A549 (cell line): ENCODE measurements at regions not wholly inside any gene's neighbourhood (a gene's known extent, or its start where the extent isn't known, plus 50 kb on each side); places are given as distances from the start of the nearest gene placed in this dataset.

Experiments used
- BCL3 ChIP-seq: fragments of >200 bp; sonication (Bioruptor Twin); formaldehyde crosslinking; IDR thresholded peaks from 3 replicates; pipeline ENCODE4 v1.6.1; 2016
- CTCF ChIP-seq: fragments of >200 bp; sonication (Bioruptor Twin); formaldehyde crosslinking; IDR thresholded peaks from 3 replicates; pipeline ENCODE4 v1.5.1; 2016
- ELK1 ChIP-seq: fragments of 150-350 bp; IDR thresholded peaks from 2 replicates; pipeline ENCODE4 v1.6.1; 2014; ENCODE audit warnings: low read depth, mild to moderate bottlenecking, low read length
- EP300 ChIP-seq, 2 experiments: fragments of >200 bp; sonication (Bioruptor Twin); formaldehyde crosslinking; IDR thresholded peaks; 2 replicates in 1 of 2; 3 replicates in 1 of 2; pipeline ENCODE4 v1.6.1; 2016 to 2017
- HMGXB4 ChIP-seq: fragments of 250-450 bp; sonication (Bioruptor Pico); IDR thresholded peaks from 2 replicates; pipeline ENCODE4 v1.5.0; 2021; ENCODE audit warnings: mild to moderate bottlenecking, moderate library complexity, borderline replicate concordance
- MAFK ChIP-seq: fragments of 450-650 bp; IDR thresholded peaks from 2 replicates; pipeline ENCODE4 v1.6.1; 2014; ENCODE audit not compliant: partially characterized antibody
- MAX ChIP-seq: IDR thresholded peaks from 2 replicates; pipeline ENCODE4 v1.6.1; 2012
- MAZ ChIP-seq: fragments of 150-350 bp; IDR thresholded peaks from 2 replicates; pipeline ENCODE4 v1.6.1; 2014; ENCODE audit warnings: antibody characterized with exemption, low read depth, low read length, borderline replicate concordance
- POLR2A ChIP-seq: IDR thresholded peaks from 2 replicates; pipeline ENCODE4 v1.6.1; 2012; ENCODE audit warnings: mild to moderate bottlenecking, low read length
- RAD21 ChIP-seq, 2 experiments: fragments of >200 bp in 1 of 2; sonication (Bioruptor Twin) in 1 of 2; formaldehyde crosslinking in 1 of 2; IDR thresholded peaks in 1 of 2; conservative IDR thresholded peaks in 1 of 2; 2 replicates in 1 of 2; 3 replicates in 1 of 2; pipeline ENCODE4 v1.6.1; 2012 to 2018; ENCODE audit warnings: inconsistent platforms in 1 of 2
- TFCP2L1 ChIP-seq: fragments of 250-450 bp; sonication (Bioruptor Pico); IDR thresholded peaks from 2 replicates; pipeline ENCODE4 v1.5.0; 2021; ENCODE audit warnings: mild to moderate bottlenecking

- no peak for TF ChIP-seq CTCF
- TF ChIP-seq ELK1, result no peak
- TF ChIP-seq TFCP2L1 (CRISPR knock-in tag), result no peak
- no peak for TF ChIP-seq MAFK
- TF ChIP-seq MAZ, result no peak
- no peak for TF ChIP-seq BCL3
- no peak for TF ChIP-seq HMGXB4 (CRISPR knock-in tag)
- no peak for TF ChIP-seq EP300 (IDR thresholded peaks at IDR 0.05)
- TF ChIP-seq RAD21 (conservative IDR thresholded peaks at IDR 0.05 in 1 of 2, IDR thresholded peaks at IDR 0.05 in 1 of 2), result no peak
- no peak for TF ChIP-seq MAX
- no peak for TF ChIP-seq POLR2A
These were observed 368.5 kb upstream of the SYNCRIP start for GRCh38 chr6:86010915-86011786.
